HAP-1 (cell line): ENCODE measurements at regions not wholly inside any gene's neighbourhood (a gene's known extent, or its start where the extent isn't known, plus 50 kb on each side); places are given as distances from the start of the nearest gene placed in this dataset.
A peak's percentile ranks its signal among the peaks of the same experiment; 100 is the strongest.

Source experiments
- DNase-seq, 2 experiments: peaks; one replicate each; pipeline ENCODE4 v3.0.0-alpha.2; 2016 to 2020; ENCODE audit warnings: low spot score in 2 of 2
- H3K27me3 ChIP-seq: fragments of 250-450 bp; sonication (Bioruptor Pico); 2 replicates; pipeline ENCODE4 v1.5.1; 2020; ENCODE audit warnings: low read depth, mild to moderate bottlenecking, moderate library complexity
- H3K36me3 ChIP-seq: fragments of 250-450 bp; sonication (Bioruptor Pico); replicated peaks from 2 replicates; pipeline ENCODE4 v1.5.1; 2020; ENCODE audit warnings: mild to moderate bottlenecking
- H3K4me1 ChIP-seq: fragments of 250-450 bp; sonication (Bioruptor Pico); 2 replicates; pipeline ENCODE4 v1.5.1; 2020; ENCODE audit warnings: mild to moderate bottlenecking
- H3K4me3 ChIP-seq: fragments of 250-450 bp; sonication (Bioruptor Pico); 2 replicates; pipeline ENCODE4 v1.5.1; 2020; ENCODE audit warnings: mild to moderate bottlenecking, moderate library complexity
- H3K9me3 ChIP-seq: fragments of 250-450 bp; sonication (Bioruptor Pico); 2 replicates; pipeline ENCODE4 v1.5.1; 2020; ENCODE audit warnings: mild to moderate bottlenecking, moderate library complexity
- in situ Hi-C: fragments of 300-500 bp; cut with MboI; formaldehyde crosslinking; loops from 3 replicates; pipeline ENCODE4 v1.14.3; 2020; ENCODE audit warnings: low sequenced_read_pairs, inconsistent platforms, mixed read lengths

GRCh38 chr17:79410681-79411080 lies 200.2 kb downstream of the RBFOX3 start:
- in situ Hi-C loops: no loop called here
- Histone ChIP-seq H3K27me3 (peaks cover 64% of the 10 kb centered on the region), H3K9me3 (no peaks in the 10 kb centered on the region), H3K36me3 (no peaks in the 10 kb centered on the region), H3K4me3 (no peak overlapping the region), H3K4me1 (no peaks in the 10 kb centered on the region)
- no peak for DNase-seq

- in situ Hi-C loops: no loop called here
- H3K4me1 ChIP-seq: no peaks in the 10 kb centered on the region
These were observed 202.6 kb downstream of the RBFOX3 start for GRCh38 chr17:79408251-79408650.

GRCh38 chr17:79407385-79407784 lies 203.5 kb downstream of the RBFOX3 start:
- Histone ChIP-seq H3K4me3 (no peak overlapping the region), H3K4me1 (no peaks in the 10 kb centered on the region), H3K27me3 (peaks cover 41% of the 10 kb centered on the region), H3K9me3 (no peaks in the 10 kb centered on the region), H3K36me3 (no peaks in the 10 kb centered on the region)
- DNase-seq: no peak
- in situ Hi-C loops: no loop called here

More at GRCh38 chr17:79408251-79408650, 202.6 kb downstream of the RBFOX3 start:
- Histone ChIP-seq H3K27me3 (peaks cover 41% of the 10 kb centered on the region), H3K9me3 (no peaks in the 10 kb centered on the region), H3K4me3 (no peak overlapping the region), H3K36me3 (no peaks in the 10 kb centered on the region)
- no peak for DNase-seq

GRCh38 chr17:79406316-79406715 lies 204.5 kb downstream of the RBFOX3 start:
- no peak overlapping the region for H3K4me3 ChIP-seq
- in situ Hi-C loops: no loop called here
- H3K4me1 ChIP-seq: no peaks in the 10 kb centered on the region
- H3K36me3 ChIP-seq: no peaks in the 10 kb centered on the region
- H3K9me3 ChIP-seq: no peaks in the 10 kb centered on the region
- peaks cover 41% of the 10 kb centered on the region for H3K27me3 ChIP-seq
- DNase-seq: no peak

- peaks cover 46% of the 10 kb centered on the region for H3K27me3 ChIP-seq
- H3K4me3 ChIP-seq: no peak overlapping the region
- H3K9me3 ChIP-seq: no peaks in the 10 kb centered on the region
- in situ Hi-C loops: no loop called here
- no peaks in the 10 kb centered on the region for H3K36me3 ChIP-seq
- H3K4me1 ChIP-seq: no peaks in the 10 kb centered on the region
- DNase-seq: no peak
These were observed 205.0 kb downstream of the RBFOX3 start for GRCh38 chr17:79405823-79406222.

GRCh38 chr17:79404136-79404911 lies 206.5 kb downstream of the RBFOX3 start:
- H3K27me3 ChIP-seq: peaks cover 53% of the 10 kb centered on the region
- in situ Hi-C loops: loop anchor here (5.0 kb wide), 1 partner anchor 217 kb away; no protein-coding TSS in a partner anchor

GRCh38 chr17:79401704-79402674 lies 208.9 kb downstream of the RBFOX3 start:
- no peak overlapping the region for H3K4me3 ChIP-seq
- H3K36me3 ChIP-seq: no peaks in the 10 kb centered on the region
- in situ Hi-C loops: loop anchor here (5.0 kb wide), 1 partner anchor 215 kb away; no protein-coding TSS in a partner anchor
- peaks cover 33% of the 10 kb centered on the region for H3K27me3 ChIP-seq
- no peaks in the 10 kb centered on the region for H3K9me3 ChIP-seq
- DNase-seq: no peak
- no peaks in the 10 kb centered on the region for H3K4me1 ChIP-seq

More at GRCh38 chr17:79404136-79404911, 206.5 kb downstream of the RBFOX3 start:
- Histone ChIP-seq H3K9me3 (no peaks in the 10 kb centered on the region), H3K36me3 (no peaks in the 10 kb centered on the region), H3K4me1 (no peaks in the 10 kb centered on the region), H3K4me3 (no peak overlapping the region)
- no peak for DNase-seq

- Histone ChIP-seq H3K9me3 (no peaks in the 10 kb centered on the region), H3K36me3 (no peaks in the 10 kb centered on the region), H3K27me3 (peaks cover 26% of the 10 kb centered on the region), H3K4me1 (no peaks in the 10 kb centered on the region), H3K4me3 (no peak overlapping the region)
- peak; percentile 58 to 79 for DNase-seq
- in situ Hi-C loops: loop anchor here (5.0 kb wide), 1 partner anchor 214 kb away; no protein-coding TSS in a partner anchor
These were observed 209.7 kb downstream of the RBFOX3 start for GRCh38 chr17:79400989-79401703.

- Histone ChIP-seq H3K9me3 (no peaks in the 10 kb centered on the region), H3K4me1 (no peaks in the 10 kb centered on the region), H3K4me3 (no peak overlapping the region), H3K36me3 (no peaks in the 10 kb centered on the region), H3K27me3 (peaks cover 28% of the 10 kb centered on the region)
- in situ Hi-C loops: loop anchor here (5.0 to 10.0 kb wide), 2 partner anchors 212 to 315 kb away; no protein-coding TSS in a partner anchor
- DNase-seq: no peak
These were observed 211.2 kb downstream of the RBFOX3 start for GRCh38 chr17:79399610-79400144.

- DNase-seq: no peak
- no peak overlapping the region for H3K4me3 ChIP-seq
- H3K27me3 ChIP-seq: peaks cover 28% of the 10 kb centered on the region
- in situ Hi-C loops: loop anchor here (10.0 kb wide), 1 partner anchor 314 kb away; no protein-coding TSS in a partner anchor
- no peaks in the 10 kb centered on the region for H3K4me1 ChIP-seq
- no peaks in the 10 kb centered on the region for H3K9me3 ChIP-seq
- no peaks in the 10 kb centered on the region for H3K36me3 ChIP-seq
These were observed 212.4 kb downstream of the RBFOX3 start for GRCh38 chr17:79398441-79398840.

- no peak overlapping the region for H3K4me3 ChIP-seq
- no peak for DNase-seq
- H3K36me3 ChIP-seq: no peaks in the 10 kb centered on the region
- peaks cover 31% of the 10 kb centered on the region for H3K27me3 ChIP-seq
- in situ Hi-C loops: loop anchor here (10.0 kb wide), 1 partner anchor 312 kb away; no protein-coding TSS in a partner anchor
- no peaks in the 10 kb centered on the region for H3K9me3 ChIP-seq
- no peaks in the 10 kb centered on the region for H3K4me1 ChIP-seq
These were observed 214.2 kb downstream of the RBFOX3 start for GRCh38 chr17:79396696-79397095.

GRCh38 chr17:79395545-79395944 lies 215.3 kb downstream of the RBFOX3 start:
- no peak for DNase-seq
- Histone ChIP-seq H3K27me3 (peaks cover 35% of the 10 kb centered on the region), H3K9me3 (no peaks in the 10 kb centered on the region), H3K4me1 (no peaks in the 10 kb centered on the region), H3K4me3 (no peak overlapping the region), H3K36me3 (no peaks in the 10 kb centered on the region)
- in situ Hi-C loops: loop anchor here (10.0 kb wide), 1 partner anchor 311 kb away; no protein-coding TSS in a partner anchor

- Histone ChIP-seq H3K27me3 (peaks cover 32% of the 10 kb centered on the region), H3K36me3 (no peaks in the 10 kb centered on the region), H3K9me3 (no peaks in the 10 kb centered on the region), H3K4me1 (no peaks in the 10 kb centered on the region), H3K4me3 (no peak overlapping the region)
- in situ Hi-C loops: loop anchor here (10.0 kb wide), 1 partner anchor 310 kb away; no protein-coding TSS in a partner anchor
- DNase-seq: no peak
These were observed 215.8 kb downstream of the RBFOX3 start for GRCh38 chr17:79395066-79395465.
